Heart left ventricle (tissue), 16 donors: ENCODE measurements at regions not wholly inside any gene's neighbourhood (a gene's known extent, or its start where the extent isn't known, plus 50 kb on each side); places are given as distances from the start of the nearest gene placed in this dataset.
"Not testable (repeated sequence)": the region's sequence is repeated elsewhere in the genome, so short reads cannot be mapped to it uniquely, and the experiment has no call there.

ENCODE experiments used
- ATAC-seq, 4 donors: fragments of 200-7000 bp; cut with Tn5 transposase; one replicate each; pipeline ENCODE4 v1.9.1; 2020 to 2022; ENCODE audit warnings: moderate library complexity in 4 of 4, mild to moderate bottlenecking in 3 of 4, moderate number of reproducible peaks in 1 of 4
- DNase-seq, 5 donors: peaks; one replicate each; pipeline ENCODE4 v3.0.0-alpha.2; 2020
- H3K27ac ChIP-seq, 12 donors: fragments of 200-600 bp; sonication (generic) in 4 of 12; one replicate each; pipeline versions ENCODE4 v1.5.0 to v1.8.0; 2016 to 2022; ENCODE audit warnings: mild to moderate bottlenecking in 2 of 12
- H3K27me3 ChIP-seq, 9 donors: fragments of 200-600 bp; sonication (generic) in 2 of 9; one replicate each; pipeline versions ENCODE4 v1.5.1 to v1.8.0; 2016 to 2022; ENCODE audit warnings: mild to moderate bottlenecking in 3 of 9
- H3K36me3 ChIP-seq, 9 donors: fragments of 200-600 bp; sonication (generic) in 2 of 9; one replicate each; pipeline versions ENCODE4 v1.5.0 to v1.8.0; 2018 to 2022; ENCODE audit warnings: mild to moderate bottlenecking in 2 of 9
- H3K4me1 ChIP-seq, 12 donors: fragments of 200-600 bp; sonication (generic) in 4 of 12; one replicate each; pipeline versions ENCODE4 v1.5.0 to v1.8.0; 2016 to 2022; ENCODE audit warnings: mild to moderate bottlenecking in 3 of 12
- H3K4me3 ChIP-seq, 12 donors: fragments of 200-600 bp; sonication (generic) in 4 of 12; one replicate each; pipeline versions ENCODE4 v1.5.0 to v1.8.0; 2017 to 2022; ENCODE audit warnings: mild to moderate bottlenecking in 9 of 12, moderate library complexity in 4 of 12
- H3K9me3 ChIP-seq, 12 donors: fragments of 200-600 bp; sonication (generic) in 4 of 12; one replicate each; pipeline versions ENCODE4 v1.5.0 to v1.8.0; 2016 to 2022; ENCODE audit warnings: mild to moderate bottlenecking in 1 of 12
- POLR2A ChIP-seq, 2 donors: fragments of 450-650 bp; IDR thresholded peaks; one replicate each; pipeline ENCODE4 v1.6.1; 2017; ENCODE audit warnings: antibody characterized with exemption in 2 of 2, mild to moderate bottlenecking in 2 of 2, moderate library complexity in 2 of 2
- WGBS, 4 donors: extraction: QIAGEN DNeasy Blood & Tissue Kit in 2 of 4; methylation state at CpG; one replicate each; pipeline versions ENCODE4 v1.1.5 to v1.1.7; 2013 to 2018; 5-methylcytosine and 5-hydroxymethylcytosine counted together
- intact Hi-C, 10 donors: fragments of 100-400 bp; cut with DNase I; formaldehyde crosslinking; loops; one replicate each; pipeline versions ENCODE4 v1.11.1 to v1.14.2; 2022
- TF ChIP-seq, protein P1 (sequence below), 12 donors: fragments of 200-600 bp; sonication (generic) in 4 of 12; IDR thresholded peaks; one replicate each; pipeline versions ENCODE4 v1.5.0 to v1.8.0; 2018 to 2022; ENCODE audit warnings: antibody characterized with exemption in 12 of 12, mild to moderate bottlenecking in 5 of 12
- donor health status: ischemic (EF 13 %, LVEDD 7.1; RV severe dilation, severe dysfunction).
- donor health status: healthy with polysubstance abuse.
- donor health status: DM: no; HTN: yes; CAD: no.
- donor health status: DM: no; HTN: no; CAD: no.
- donor health status: ischemic (EF 25% LVEDD 6.9; RV normal size, moderate dysfunction).
- donor health status: ischemic (EF 25% LVEDD 5.7; RV mildly dilated, moderate dysfunction).
- donor health status: healthy.
- donor health status: DM: yes; HTN: yes; CAD: no.
- donor health status: ischemic (EF 35%, LVEDD 5.7; RV mildly dilated, moderate dysfunction).
- donor health status: nonischemic (EF 11% LVEDD 7.7; RV severe dilation, severe dysfunction).
- donor health status: DM: yes; HTN: yes; CAD: no.
- donor health status: PGD.
- donor health status: ischemic (EF 29% LVEDD 5.4; RV normal size, mild dysfunction).
- donor health status: nonischemic (EF 23%, LVEDD 6.1; RV moderate dilation, normal function).

DNA sequence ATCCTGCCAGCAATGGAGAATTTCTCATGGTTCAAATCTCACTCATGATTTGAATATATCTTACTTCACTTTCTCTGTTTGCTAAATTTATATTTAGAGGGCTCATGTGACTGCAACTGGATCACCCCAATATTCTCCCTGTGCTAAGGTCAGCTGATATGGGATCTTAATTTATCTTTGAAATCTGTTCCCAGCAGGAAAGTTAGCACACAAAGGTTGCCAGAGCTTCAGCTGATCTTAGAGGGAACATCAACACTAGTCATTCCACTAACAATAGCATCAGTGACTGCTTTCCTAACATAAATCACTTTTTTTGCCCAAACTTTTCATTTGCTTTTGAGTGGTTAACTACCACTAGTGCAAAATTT is 1270.0 kb downstream of the ARAP2 start:
- intact Hi-C loops, result no loop called here
- DNase-seq (no peak), ATAC-seq (no peak)
- H3K36me3 ChIP-seq, result no peaks in the 10 kb centered on the region
- no peak overlapping the region for H3K4me3 ChIP-seq
- H3K4me1 ChIP-seq, result no peaks in the 10 kb centered on the region
- TF ChIP-seq, protein P1, sequence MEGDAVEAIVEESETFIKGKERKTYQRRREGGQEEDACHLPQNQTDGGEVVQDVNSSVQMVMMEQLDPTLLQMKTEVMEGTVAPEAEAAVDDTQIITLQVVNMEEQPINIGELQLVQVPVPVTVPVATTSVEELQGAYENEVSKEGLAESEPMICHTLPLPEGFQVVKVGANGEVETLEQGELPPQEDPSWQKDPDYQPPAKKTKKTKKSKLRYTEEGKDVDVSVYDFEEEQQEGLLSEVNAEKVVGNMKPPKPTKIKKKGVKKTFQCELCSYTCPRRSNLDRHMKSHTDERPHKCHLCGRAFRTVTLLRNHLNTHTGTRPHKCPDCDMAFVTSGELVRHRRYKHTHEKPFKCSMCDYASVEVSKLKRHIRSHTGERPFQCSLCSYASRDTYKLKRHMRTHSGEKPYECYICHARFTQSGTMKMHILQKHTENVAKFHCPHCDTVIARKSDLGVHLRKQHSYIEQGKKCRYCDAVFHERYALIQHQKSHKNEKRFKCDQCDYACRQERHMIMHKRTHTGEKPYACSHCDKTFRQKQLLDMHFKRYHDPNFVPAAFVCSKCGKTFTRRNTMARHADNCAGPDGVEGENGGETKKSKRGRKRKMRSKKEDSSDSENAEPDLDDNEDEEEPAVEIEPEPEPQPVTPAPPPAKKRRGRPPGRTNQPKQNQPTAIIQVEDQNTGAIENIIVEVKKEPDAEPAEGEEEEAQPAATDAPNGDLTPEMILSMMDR (IDR thresholded peaks at IDR 0.05), result no peak
- H3K27me3 ChIP-seq, result no peaks in the 10 kb centered on the region
- peaks cover 0 to 3% (median 0%) of the 10 kb centered on the region in 12 donors for H3K9me3 ChIP-seq
- no peak overlapping the region for H3K27ac ChIP-seq

DNA sequence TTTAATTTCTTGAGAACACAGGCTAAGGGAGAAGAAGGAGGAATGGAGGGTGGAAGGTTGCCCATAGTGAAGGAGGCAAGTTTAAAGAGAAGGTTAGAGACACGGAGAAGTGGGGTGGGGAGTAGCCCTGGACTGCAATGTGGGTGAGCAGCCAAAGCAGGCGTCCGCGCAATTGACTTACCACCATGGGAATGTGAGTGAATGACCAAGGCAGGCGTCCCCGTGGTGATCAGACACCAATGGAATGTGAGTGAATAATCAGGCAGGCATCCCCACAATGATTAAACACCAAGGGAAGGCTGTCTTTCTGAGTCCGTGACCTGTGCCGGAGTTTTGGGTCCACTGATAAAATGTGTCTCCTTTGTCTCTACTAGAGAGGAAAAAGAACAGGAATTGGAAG is 1223.1 kb downstream of the ARAP2 start:
- intact Hi-C loops, H3K9me3 ChIP-seq, H3K4me1 ChIP-seq, H3K27ac ChIP-seq, H3K4me3 ChIP-seq, H3K27me3 ChIP-seq, ATAC-seq, H3K36me3 ChIP-seq: not testable (repeated sequence)
- WGBS, 4 donors, result 74 to 84% (median 79%) methylated on average over 8 of the region's 8 CpGs
- peak in 1 of 5 donors; percentile 32 for DNase-seq

DNA sequence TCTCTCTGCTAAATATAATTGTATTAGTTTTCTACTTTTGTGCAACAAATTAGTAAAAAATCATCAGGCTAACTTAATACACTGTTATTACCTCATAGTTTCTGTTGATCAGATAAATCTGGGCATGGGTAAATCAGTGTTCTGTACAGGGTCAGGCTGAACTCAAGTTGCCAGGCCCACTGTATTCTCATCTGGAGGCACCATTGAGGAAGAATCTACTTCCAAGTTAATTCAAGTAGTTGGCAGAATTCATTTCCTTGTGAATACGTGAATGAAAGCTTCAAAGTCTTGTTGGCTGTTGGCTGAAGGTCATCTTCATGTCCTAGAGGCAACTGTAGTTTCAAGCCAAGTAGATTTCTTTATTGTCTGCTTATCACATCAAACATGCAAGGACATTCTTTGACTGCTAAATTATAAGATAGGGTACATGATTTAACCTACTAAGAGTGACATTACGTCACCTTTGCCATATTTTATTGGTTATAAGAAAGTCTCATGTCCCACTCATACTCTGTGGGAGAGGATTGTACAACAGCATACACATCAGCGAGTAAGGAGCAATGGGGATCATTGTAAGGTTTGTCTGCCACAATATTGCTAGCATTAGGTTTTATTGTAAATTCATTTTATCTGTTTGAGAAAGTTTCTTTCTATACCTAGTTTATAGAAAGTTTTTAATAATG is 1219.0 kb downstream of the ARAP2 start:
- 54 to 68% (median 64%) methylated on average over 3 of the region's 3 CpGs for WGBS, 4 donors

GRCh38 chr4:35038079-35038805 is 1206.1 kb downstream of the ARAP2 start:
- Histone ChIP-seq H3K36me3 (no peaks in the 10 kb centered on the region), H3K9me3 (peaks cover 0 to 13% (median 2%) of the 10 kb centered on the region in 12 donors), H3K27ac (no peak overlapping the region), H3K27me3 (no peaks in the 10 kb centered on the region), H3K4me3 (no peak overlapping the region), H3K4me1 (no peaks in the 10 kb centered on the region)
- TF ChIP-seq POLR2A (IDR thresholded peaks at IDR 0.05), result no peak
- TF ChIP-seq, protein P1 (IDR thresholded peaks at IDR 0.05), result no peak
- ATAC-seq (peak in 1 of 4 donors; percentile 20), DNase-seq (peak in 1 of 5 donors; percentile 37)
- WGBS, 4 donors, result 88 to 91% (median 89%) methylated on average over 14 to 29 of the region's 29 CpGs
- intact Hi-C loops, result no loop called here

More for the DNA sequence above, 1219.0 kb downstream of the ARAP2 start:
- no peak overlapping the region for H3K4me3 ChIP-seq
- no peaks in the 10 kb centered on the region for H3K36me3 ChIP-seq
- intact Hi-C loops, result no loop called here
- no peak for ATAC-seq
- no peak for DNase-seq
- H3K27ac ChIP-seq, result no peak overlapping the region
- no peaks in the 10 kb centered on the region for H3K9me3 ChIP-seq
- no peaks in the 10 kb centered on the region for H3K27me3 ChIP-seq
- no peak for TF ChIP-seq POLR2A (IDR thresholded peaks at IDR 0.05)
- TF ChIP-seq, protein P1 (IDR thresholded peaks at IDR 0.05), result no peak
- no peaks in the 10 kb centered on the region for H3K4me1 ChIP-seq
